ENCODE measurements at regions not wholly inside any gene's neighbourhood (a gene's known extent, or its start where the extent isn't known, plus 50 kb on each side); places are given as distances from the start of the nearest gene placed in this dataset.

DNA sequence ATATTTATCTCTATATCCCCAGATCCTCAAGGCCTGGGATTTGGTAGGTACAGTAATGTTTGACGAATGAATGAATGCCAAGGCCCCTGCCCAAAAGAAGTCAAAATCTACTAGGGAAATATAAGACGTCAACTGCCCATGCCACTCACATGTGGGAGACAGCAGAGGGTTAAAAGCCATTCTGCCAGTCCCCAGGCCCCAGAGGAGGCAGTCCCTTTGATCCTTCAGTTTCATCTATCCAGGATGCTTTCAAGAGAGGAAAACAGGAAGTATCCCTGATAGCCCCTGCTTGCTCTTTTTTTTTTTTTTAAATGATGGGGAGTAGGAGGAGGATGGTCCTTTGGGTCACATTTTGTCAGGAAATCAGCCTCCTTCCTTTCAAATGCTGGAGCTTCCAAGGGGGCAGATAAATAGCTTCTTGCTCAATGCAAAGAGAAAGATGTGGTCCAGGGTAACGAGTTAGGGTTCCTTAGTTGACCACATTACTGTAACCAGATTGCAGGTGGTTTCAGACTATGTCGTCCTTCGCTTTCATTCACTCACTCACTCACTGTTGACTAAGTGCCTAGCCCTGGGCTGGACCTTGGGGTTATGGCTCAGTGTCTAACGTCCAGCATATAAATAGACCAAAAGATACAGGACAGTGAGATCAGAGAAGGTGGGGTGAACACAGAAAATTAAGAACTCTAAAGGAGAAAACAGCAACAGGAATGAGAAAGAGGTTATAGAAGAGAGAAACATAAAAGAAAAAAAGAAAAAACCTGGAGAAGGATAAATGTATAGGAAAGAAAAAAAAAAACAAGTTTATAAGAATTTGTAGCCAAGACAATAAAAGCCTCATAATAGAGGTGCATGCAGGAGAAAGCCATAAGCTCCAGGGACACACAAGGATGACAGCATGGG is 64.6 kb upstream of the PIM1 start:
- no peak for DNase-seq

DNA sequence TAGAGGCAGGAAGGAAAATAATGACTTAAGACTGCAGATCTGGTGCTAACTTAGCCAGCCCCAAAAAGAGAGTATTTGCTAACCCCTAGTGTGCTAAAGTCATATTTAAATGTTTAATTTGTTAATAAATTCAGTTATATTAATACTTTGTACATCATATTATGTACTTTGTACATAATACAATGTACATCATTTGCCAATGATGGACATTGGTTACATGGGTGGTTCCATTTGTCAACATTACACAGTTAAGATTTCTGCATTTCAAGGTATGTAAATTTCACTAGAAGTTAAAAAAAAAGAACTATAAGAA is 63.9 kb upstream of the PIM1 start:
- DNase-seq = no peak

- DNase-seq = no peak
Measured at GRCh38 chr6:37106554-37106953, 63.4 kb upstream of the PIM1 start.

DNA sequence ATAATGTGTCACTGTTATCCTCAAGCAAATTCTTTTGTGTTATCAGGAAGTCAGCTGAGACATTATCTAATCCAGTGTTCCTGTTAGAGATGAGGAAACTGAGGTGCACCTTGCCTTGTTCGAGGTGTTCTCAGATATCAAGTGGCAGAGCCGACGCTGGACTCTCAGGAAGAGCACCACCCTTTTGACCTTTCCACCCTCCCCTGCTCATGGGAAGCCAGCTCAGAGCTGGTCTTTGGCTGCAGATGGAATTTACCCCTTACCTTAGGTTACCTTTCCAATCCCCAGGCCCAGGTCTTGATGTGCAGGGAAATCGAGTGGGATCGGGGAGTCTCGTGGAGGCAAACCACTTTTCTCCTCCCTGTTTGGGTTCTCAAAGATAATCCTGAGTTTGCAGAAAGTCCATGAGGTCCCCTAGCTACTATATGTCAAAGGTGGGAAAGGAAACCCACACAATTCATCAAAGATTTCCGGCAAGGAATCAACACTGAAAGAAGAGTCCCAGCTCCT is 62.9 kb upstream of the PIM1 start:
- DNase-seq = no peak

GRCh38 chr6:37109714-37110499 is 60.0 kb upstream of the PIM1 start:
- DNase-seq = no peak

DNA sequence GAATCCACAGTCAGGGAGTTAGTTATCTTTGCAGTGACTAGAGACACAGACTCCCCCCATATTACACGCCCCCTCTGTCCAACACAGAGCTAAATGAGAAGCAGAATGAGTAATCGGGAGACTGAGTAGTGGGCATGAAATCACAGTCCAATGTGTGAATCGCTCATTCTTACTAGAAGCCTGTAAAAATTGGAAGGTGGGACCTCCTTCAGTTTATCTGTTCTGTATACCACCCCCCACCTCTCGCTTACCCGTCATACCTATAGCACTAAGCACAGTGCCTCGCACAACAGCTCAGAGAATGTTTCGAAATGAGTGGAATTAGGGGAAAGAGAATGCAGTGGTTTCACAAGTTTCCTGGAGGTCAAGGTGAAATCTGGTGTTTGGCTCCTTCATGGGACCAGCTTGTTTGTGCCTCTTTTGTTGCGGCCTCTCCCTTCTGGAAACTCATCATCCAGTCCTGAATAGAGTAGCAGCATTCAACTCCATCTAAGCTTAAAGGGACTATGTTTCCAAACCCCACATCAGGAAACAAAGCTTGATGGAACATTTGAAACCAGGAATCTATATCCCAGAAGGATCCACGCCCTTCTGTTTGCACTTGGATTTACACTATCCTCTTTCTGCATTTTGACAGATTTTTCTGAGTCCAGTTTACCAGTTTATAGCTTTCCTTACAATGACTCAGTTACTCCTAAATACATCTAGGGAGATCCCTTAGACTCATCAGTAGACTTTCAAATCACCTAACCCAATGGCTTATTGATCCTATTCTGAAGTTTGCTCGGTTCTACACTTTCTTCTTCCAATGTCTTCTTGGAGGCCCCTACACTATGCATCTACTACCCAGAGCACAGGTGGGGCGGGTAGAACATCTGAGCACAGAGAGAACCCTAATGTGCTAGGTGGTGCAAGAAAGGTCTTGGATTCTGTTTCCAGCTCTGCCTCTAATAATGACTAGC is 59.2 kb upstream of the PIM1 start:
- no peak for DNase-seq

DNA sequence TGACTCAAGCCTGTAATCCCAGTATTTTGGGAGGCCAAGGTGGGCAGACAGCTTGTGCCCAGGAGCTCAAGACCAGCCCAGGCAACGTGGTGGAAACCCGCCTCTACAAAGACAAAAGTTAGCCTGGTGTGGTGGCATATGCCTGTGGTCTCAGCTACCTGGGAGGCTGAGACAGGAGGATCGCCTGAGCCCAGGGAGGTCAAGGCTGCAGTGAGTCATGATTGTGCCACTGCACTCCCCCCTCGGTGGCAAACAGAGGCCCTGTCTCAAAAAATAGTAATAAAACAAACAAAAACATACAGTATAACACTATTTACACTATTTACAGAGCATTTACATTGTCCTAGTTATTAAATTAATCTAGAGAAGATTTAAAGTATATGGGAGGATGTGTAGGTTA is 56.0 kb upstream of the PIM1 start:
- DNase-seq = no peak

GRCh38 chr6:37114612-37115011 is 55.3 kb upstream of the PIM1 start:
- DNase-seq = no peak

DNA sequence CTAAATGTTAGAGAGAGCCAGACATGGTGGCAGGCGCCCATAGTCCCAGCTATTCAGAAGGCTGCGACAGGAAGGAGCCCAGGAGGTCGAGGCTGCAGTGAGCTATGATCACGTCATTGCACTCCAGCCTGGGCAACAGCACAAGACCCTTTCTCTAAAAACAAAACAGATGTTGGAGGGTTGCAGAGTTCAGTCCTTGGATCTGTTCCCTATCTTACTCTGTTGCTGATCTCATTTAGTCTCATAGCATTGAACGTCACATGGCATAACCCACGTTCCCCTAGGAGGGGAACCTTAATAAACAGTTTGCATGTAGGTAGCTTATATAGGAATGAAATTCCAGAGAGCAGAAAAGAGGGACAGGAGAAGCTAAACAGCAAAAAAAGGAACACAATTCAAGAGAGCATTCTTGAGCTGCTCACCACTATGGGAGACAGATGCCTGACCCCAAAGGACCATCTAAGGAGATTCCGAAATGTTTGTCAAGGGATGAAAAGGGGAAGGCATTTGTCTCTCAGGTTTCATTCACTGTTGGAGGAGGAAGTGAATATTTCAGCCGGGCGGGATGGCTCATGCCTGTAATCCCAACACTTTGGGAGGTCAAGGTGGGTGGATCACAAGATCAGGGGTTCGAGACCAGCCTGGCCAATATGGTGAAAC is 54.6 kb upstream of the PIM1 start:
- no peak for DNase-seq

DNA sequence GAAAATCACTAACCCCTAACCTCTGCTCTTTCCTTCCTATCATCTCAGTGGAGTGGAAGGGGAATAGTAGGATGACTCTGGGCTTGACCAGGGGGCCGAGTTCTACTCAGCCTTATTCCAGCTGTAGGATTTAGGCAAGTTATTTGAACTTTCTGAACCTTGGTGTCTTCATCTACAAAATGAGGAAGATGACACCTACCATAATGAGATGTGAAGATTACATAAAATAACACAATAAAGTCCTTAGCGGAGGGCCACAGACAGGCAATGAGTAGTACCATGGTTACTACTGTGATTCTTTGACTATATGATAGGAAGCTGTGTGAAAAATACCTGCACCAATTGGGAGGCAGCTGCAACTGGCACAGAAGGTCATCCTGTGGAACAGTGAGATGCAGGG is 53.6 kb upstream of the PIM1 start:
- DNase-seq = no peak

- DNase-seq = no peak
Measured at GRCh38 chr6:37119387-37119886, 50.5 kb upstream of the PIM1 start.
